Adrenal gland (tissue), 9 donors: ENCODE measurements at regions not wholly inside any gene's neighbourhood (a gene's known extent, or its start where the extent isn't known, plus 50 kb on each side); places are given as distances from the start of the nearest gene placed in this dataset.

ENCODE experiments used
- DNase-seq, 7 donors: peaks; one replicate each; pipeline ENCODE4 v3.0.0-alpha.2; 2019 to 2020
- H3K27ac ChIP-seq, 5 donors: fragments of 200-600 bp; sonication (generic) in 4 of 5; 1 replicate in 3 of 5; 2 replicates in 2 of 5; pipeline versions ENCODE4 v1.5.1 to v1.8.0; 2016 to 2020; ENCODE audit warnings: mild to moderate bottlenecking in 1 of 5
- H3K27me3 ChIP-seq: fragments of 200-600 bp; 2 replicates; pipeline ENCODE4 v1.8.0; 2021
- H3K36me3 ChIP-seq, 2 donors: fragments of 200-600 bp; replicated peaks in 1 of 2; 1 replicate in 1 of 2; 2 replicates in 1 of 2; pipeline versions ENCODE4 v1.5.1 to v1.8.0; 2018 to 2022
- H3K4me1 ChIP-seq, 2 donors: fragments of 200-600 bp; replicated peaks in 1 of 2; 1 replicate in 1 of 2; 2 replicates in 1 of 2; pipeline versions ENCODE4 v1.5.1 to v1.8.0; 2018 to 2021
- H3K4me3 ChIP-seq, 4 donors: fragments of 200-600 bp; sonication (generic) in 3 of 4; one replicate each; pipeline ENCODE4 v1.5.1; 2016 to 2018
- H3K9me3 ChIP-seq, 3 donors: fragments of 200-600 bp; sonication (generic) in 1 of 3; replicated peaks in 1 of 3; 1 replicate in 2 of 3; 2 replicates in 1 of 3; pipeline versions ENCODE4 v1.5.1 to v1.8.0; 2016 to 2021
- CTCF ChIP-seq, 6 experiments: fragments of 450-650 bp in 4 of 6; fragments of 200-600 bp in 2 of 6; sonication (generic) in 1 of 6; IDR thresholded peaks; 1 replicate in 5 of 6; 2 replicates in 1 of 6; pipeline versions ENCODE4 v1.5.1 to v1.8.0; 2016 to 2021; ENCODE audit warnings: antibody characterized with exemption in 6 of 6, mild to moderate bottlenecking in 2 of 6, moderate library complexity in 1 of 6
- POLR2A ChIP-seq, 2 donors: fragments of 450-650 bp; IDR thresholded peaks; one replicate each; pipeline ENCODE4 v1.6.1; 2017; ENCODE audit warnings: antibody characterized with exemption in 2 of 2, mild to moderate bottlenecking in 2 of 2, moderate library complexity in 1 of 2
- WGBS, 4 donors: extraction: QIAGEN DNeasy Blood & Tissue Kit in 2 of 4; methylation state at CpG; one replicate each; pipeline versions ENCODE4 v1.1.5 to v1.1.7; 2013 to 2017; 5-methylcytosine and 5-hydroxymethylcytosine counted together
- intact Hi-C, 2 donors: fragments of 100-400 bp; cut with DNase I; formaldehyde crosslinking; loops; one replicate each; pipeline versions ENCODE4 v1.14.1 to v1.15.0; 2022 to 2023
- donor health status: healthy with polysubstance abuse.
- donor health status: Bipolar disorder and iron deficiency.
- donor health status: DM: yes; HTN: yes; CAD: no.
- donor health status: DM: no; HTN: no; CAD: no.
- donor health status: DM: no; HTN: no; CAD: no.

DNA sequence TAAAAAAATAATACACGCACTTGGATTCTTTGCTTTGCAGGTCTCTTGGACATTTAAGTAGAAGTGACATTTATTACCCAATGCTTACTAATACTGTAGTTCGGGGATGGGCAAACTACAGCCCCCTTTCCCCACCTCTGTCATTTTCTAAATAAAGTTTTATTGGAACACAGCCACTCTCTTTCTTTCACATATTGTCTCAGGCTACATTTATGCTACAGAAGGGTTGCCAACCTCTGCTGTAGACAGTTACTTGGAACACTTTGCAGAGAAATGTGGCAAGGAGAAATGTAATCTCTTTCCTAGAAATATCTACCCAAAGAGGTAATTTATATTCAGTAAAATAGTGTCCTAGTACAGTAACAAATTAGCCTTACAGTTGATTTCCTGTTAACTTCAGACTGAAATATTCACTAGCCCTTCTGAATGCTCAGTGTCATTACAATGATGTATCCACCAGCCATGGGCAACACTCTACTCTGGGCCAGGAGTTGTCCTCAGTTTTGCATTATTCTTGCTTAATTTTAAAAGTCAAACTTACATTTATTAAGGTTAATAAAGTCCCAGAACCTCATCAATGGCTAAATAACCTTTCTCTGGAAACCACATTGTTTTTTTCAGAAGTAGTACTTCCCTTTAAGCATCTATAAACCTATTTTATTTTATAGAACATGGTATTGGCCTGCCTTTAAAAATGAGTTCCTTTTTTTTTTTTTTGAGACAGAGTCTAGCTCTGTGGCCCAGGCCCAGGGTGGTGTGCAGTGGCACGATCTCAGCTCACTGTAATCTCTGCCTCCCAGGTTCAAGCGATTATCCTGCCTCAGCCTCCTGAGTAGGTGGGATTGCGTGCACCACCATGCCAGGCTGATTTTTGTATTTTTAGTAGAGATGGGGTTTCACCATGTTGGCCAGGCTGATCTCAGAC is 269.6 kb upstream of the AMIGO2 start:
- Histone ChIP-seq H3K9me3 (no peaks in the 10 kb centered on the region), H3K4me3 (no peak overlapping the region), H3K27me3 (no peaks in the 10 kb centered on the region), H3K4me1 (no peaks in the 10 kb centered on the region), H3K27ac (no peak overlapping the region), H3K36me3 (no peaks in the 10 kb centered on the region)
- no peak for DNase-seq
- WGBS, 4 donors: 65 to 92% (median 86%) methylated on average over 5 of the region's 5 CpGs
- intact Hi-C loops: no loop called here
- TF ChIP-seq POLR2A (IDR thresholded peaks at IDR 0.05) (no peak), CTCF (IDR thresholded peaks at IDR 0.05) (no peak)

DNA sequence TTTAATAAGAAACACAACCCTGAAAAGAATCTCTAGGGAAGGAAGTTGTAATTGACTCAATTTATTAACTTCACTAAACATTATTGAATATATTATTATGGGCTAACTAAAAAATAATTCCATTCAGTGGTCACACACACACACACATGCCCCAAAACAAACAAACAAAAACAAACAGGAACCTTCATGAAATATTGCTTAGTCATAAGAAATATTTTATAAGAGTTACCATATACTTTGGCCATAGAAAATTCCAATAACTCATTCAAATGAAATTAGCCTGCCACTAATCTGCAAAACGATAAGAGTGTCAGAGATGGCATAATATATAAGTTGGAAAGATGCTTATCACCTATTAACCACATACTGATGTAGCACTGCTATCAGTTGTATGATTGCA is 268.4 kb upstream of the AMIGO2 start:
- no peaks in the 10 kb centered on the region for H3K36me3 ChIP-seq
- no peaks in the 10 kb centered on the region for H3K9me3 ChIP-seq
- no peak for DNase-seq
- no peaks in the 10 kb centered on the region for H3K27me3 ChIP-seq
- WGBS, 4 donors: 37 to 57% (median 47%) methylated on average over 1 of the region's 1 CpG
- no peak overlapping the region for H3K4me3 ChIP-seq
- no peak for TF ChIP-seq CTCF (IDR thresholded peaks at IDR 0.05)
- no peak for TF ChIP-seq POLR2A (IDR thresholded peaks at IDR 0.05)
- no peaks in the 10 kb centered on the region for H3K4me1 ChIP-seq
- intact Hi-C loops: no loop called here
- no peak overlapping the region for H3K27ac ChIP-seq

- Histone ChIP-seq H3K27ac (no peak overlapping the region), H3K4me3 (no peak overlapping the region), H3K36me3 (no peaks in the 10 kb centered on the region), H3K9me3 (no peaks in the 10 kb centered on the region), H3K27me3 (no peaks in the 10 kb centered on the region), H3K4me1 (no peaks in the 10 kb centered on the region)
- no peak for DNase-seq
- 73 to 91% (median 87%) methylated on average over 4 of the region's 4 CpGs for WGBS, 4 donors
- TF ChIP-seq POLR2A (IDR thresholded peaks at IDR 0.05) (no peak), CTCF (IDR thresholded peaks at IDR 0.05) (no peak)
- intact Hi-C loops: no loop called here
These were observed 266.7 kb upstream of the AMIGO2 start for GRCh38 chr12:47346251-47347019.

- Histone ChIP-seq H3K4me3 (no peak overlapping the region), H3K27me3 (no peaks in the 10 kb centered on the region), H3K9me3 (no peaks in the 10 kb centered on the region), H3K36me3 (no peaks in the 10 kb centered on the region), H3K27ac (no peak overlapping the region), H3K4me1 (no peaks in the 10 kb centered on the region)
- TF ChIP-seq POLR2A (IDR thresholded peaks at IDR 0.05): no peak
- WGBS, 4 donors: 41 to 63% (median 52%) methylated on average over 2 of the region's 2 CpGs
- intact Hi-C loops: no loop called here
- no peak for DNase-seq
These were observed 264.2 kb upstream of the AMIGO2 start for GRCh38 chr12:47343684-47344567.
